IMR-90 (cell line): ENCODE measurements at regions not wholly inside any gene's neighbourhood (a gene's known extent, or its start where the extent isn't known, plus 50 kb on each side); places are given as distances from the start of the nearest gene placed in this dataset.

ENCODE experiments used
- ATAC-seq: fragments of 200-7000 bp; cut with Tn5 transposase; 2 replicates; pipeline ENCODE4 v1.9.1; 2020; ENCODE audit warnings: low read depth, mild to moderate bottlenecking, moderate library complexity
- BruUV-seq: library from RNA; stranded (reverse); fragments of 400-500 nt; replicated peaks from 2 replicates; lab custom pipeline; 2021; lab: Mats Ljungman, UMichigan
- CTCF ChIA-PET: fragments of 300-600 bp; formaldehyde crosslinking; extraction: SDS; loops from one replicate; lab custom pipeline; 2021; ENCODE audit warnings: antibody characterized with exemption; lab: Yijun Ruan, JAX
- POLR2A ChIA-PET: fragments of 300-600 bp; sonication (Branson Sonifier 250); formaldehyde crosslinking; loops from one replicate; lab custom pipeline; 2022; ENCODE audit warnings: antibody characterized with exemption; ENCODE audit not compliant: unreplicated experiment; lab: Charles Lee
- DNase-seq: peaks from one replicate; pipeline ENCODE4 v3.0.0; 2013
- H2AFZ ChIP-seq: replicated peaks from 2 replicates; pipeline ENCODE3; 2013; ENCODE audit warnings: low read length, mild to moderate bottlenecking; ENCODE audit not compliant: poor library complexity
- H2AK5ac ChIP-seq: 2 replicates; pipeline ENCODE4 v1.6.1; 2013; ENCODE audit warnings: low read depth, low read length, inconsistent platforms
- H2AK9ac ChIP-seq: replicated peaks from 2 replicates; pipeline ENCODE3; 2013; ENCODE audit warnings: mild to moderate bottlenecking, low read depth, low read length, moderate library complexity; ENCODE audit not compliant: poor library complexity
- H2BK120ac ChIP-seq: 2 replicates; pipeline ENCODE4 v1.6.1; 2013; ENCODE audit warnings: low read depth, low read length, inconsistent platforms
- H2BK15ac ChIP-seq: 3 replicates; pipeline ENCODE4 v1.6.1; 2013; ENCODE audit warnings: low read depth, low read length, inconsistent platforms
- H2BK20ac ChIP-seq: 2 replicates; pipeline ENCODE4 v1.6.1; 2013; ENCODE audit warnings: low read depth, mild to moderate bottlenecking, inconsistent platforms, low read length, moderate library complexity
- H2BK5ac ChIP-seq: 2 replicates; pipeline ENCODE4 v1.6.1; 2013; ENCODE audit warnings: mild to moderate bottlenecking, low read depth, low read length, inconsistent platforms; ENCODE audit not compliant: poor library complexity, severe bottlenecking
- H3K14ac ChIP-seq: replicated peaks from 2 replicates; pipeline ENCODE4 v1.6.1; 2013; ENCODE audit warnings: low read depth, low read length, inconsistent platforms
- H3K18ac ChIP-seq: 2 replicates; pipeline ENCODE4 v1.6.1; 2013; ENCODE audit warnings: low read depth, low read length, control low read depth
- H3K23ac ChIP-seq: 2 replicates; pipeline ENCODE4 v1.6.1; 2013; ENCODE audit warnings: low read depth, low read length, inconsistent platforms
- H3K27ac ChIP-seq: 2 replicates; pipeline ENCODE4 v1.5.1; 2013; ENCODE audit warnings: mild to moderate bottlenecking, control low read depth, low read length; ENCODE audit not compliant: insufficient read depth
- H3K27me3 ChIP-seq: 2 replicates; pipeline ENCODE4 v1.6.1; 2013; ENCODE audit warnings: low read length; ENCODE audit not compliant: control insufficient read depth, insufficient read depth
- H3K36me3 ChIP-seq: 2 replicates; pipeline ENCODE4 v1.6.1; 2013; ENCODE audit warnings: low read length, mixed read lengths; ENCODE audit not compliant: control insufficient read depth, insufficient read depth
- H3K4ac ChIP-seq: 2 replicates; pipeline ENCODE4 v1.6.1; 2013; ENCODE audit warnings: low read depth, low read length, inconsistent platforms
- H3K4me1 ChIP-seq: 2 replicates; pipeline ENCODE4 v1.6.1; 2013; ENCODE audit warnings: low read length, mixed read lengths; ENCODE audit not compliant: control insufficient read depth, insufficient read depth
- H3K4me2 ChIP-seq: 2 replicates; pipeline ENCODE4 v1.6.1; 2013; ENCODE audit warnings: low read depth, mild to moderate bottlenecking, control low read depth, low read length, moderate library complexity
- H3K4me3 ChIP-seq: 2 replicates; pipeline ENCODE4 v1.5.1; 2013; ENCODE audit warnings: low read depth, mild to moderate bottlenecking, control low read depth, low read length, moderate library complexity; ENCODE audit not compliant: insufficient read depth
- H3K56ac ChIP-seq: 2 replicates; pipeline ENCODE4 v1.6.1; 2013; ENCODE audit warnings: low read length, inconsistent platforms; ENCODE audit not compliant: insufficient read depth; ENCODE audit errors: extremely low read depth
- H3K79me1 ChIP-seq, 2 experiments: 2 replicates each; pipeline ENCODE4 v1.6.1; 2013; ENCODE audit warnings: low read length in 2 of 2, inconsistent platforms in 1 of 2, low read depth in 1 of 2
- H3K9ac ChIP-seq: 2 replicates; pipeline ENCODE4 v1.6.1; 2013; ENCODE audit warnings: low read depth, low read length, control low read depth
- H3K9me1 ChIP-seq: 2 replicates; pipeline ENCODE4 v1.6.1; 2013; ENCODE audit warnings: low read length, inconsistent platforms; ENCODE audit not compliant: insufficient read depth
- H3K9me3 ChIP-seq: 2 replicates; pipeline ENCODE4 v1.6.1; 2013; ENCODE audit warnings: low read length; ENCODE audit not compliant: control insufficient read depth, insufficient read depth
- H4K20me1 ChIP-seq: 2 replicates; pipeline ENCODE4 v1.6.1; 2013; ENCODE audit warnings: low read length, inconsistent platforms; ENCODE audit not compliant: insufficient read depth
- H4K5ac ChIP-seq: 2 replicates; pipeline ENCODE4 v1.6.1; 2013; ENCODE audit warnings: mild to moderate bottlenecking, low read depth, low read length, control low read depth
- H4K8ac ChIP-seq, 2 experiments: 2 replicates each; pipeline ENCODE4 v1.6.1; 2013; ENCODE audit warnings: low read depth in 2 of 2, low read length in 2 of 2, control low read depth in 1 of 2, inconsistent platforms in 1 of 2
- H4K91ac ChIP-seq: 2 replicates; pipeline ENCODE4 v1.6.1; 2013; ENCODE audit warnings: low read depth, low read length, inconsistent platforms; ENCODE audit not compliant: insufficient read depth
- FOS ChIP-seq: fragments of 150-350 bp; IDR thresholded peaks from 2 replicates; pipeline ENCODE4 v1.6.1; 2016; ENCODE audit warnings: low read depth, low read length
- RFX5 ChIP-seq: IDR thresholded peaks from 2 replicates; pipeline ENCODE4 v1.8.0; 2012; ENCODE audit warnings: low read depth, mild to moderate bottlenecking, low read length, moderate library complexity
- WGBS, 2 experiments: methylation state at CpG; one replicate each; pipeline versions ENCODE4 v1.1.5 to v1.1.7; 2013; ENCODE audit warnings: missing lambda C conversion rate in 2 of 2; ENCODE audit not compliant: insufficient read length in 1 of 2; ENCODE audit errors: extremely low coverage in 2 of 2; 5-methylcytosine and 5-hydroxymethylcytosine counted together
- dilution Hi-C: fragments of 300-500 bp; cut with HindIII; formaldehyde crosslinking; loops from one replicate; pipeline ENCODE4 v1.14.3; 2018; ENCODE audit warnings: low sequenced_read_pairs; ENCODE audit not compliant: unreplicated experiment
- in situ Hi-C: fragments of 300-500 bp; cut with MboI; formaldehyde crosslinking; loops from 3 replicates; pipeline ENCODE4 v1.14.3; 2019; ENCODE audit warnings: low sequenced_read_pairs, inconsistent platforms, mixed read lengths
- intact Hi-C: fragments of 100-400 bp; cut with micrococcal nuclease; formaldehyde crosslinking; loops from 2 replicates; pipeline ENCODE4 v1.10.0; 2022
- TF ChIP-seq, protein P1 (sequence below): fragments of 150-350 bp; IDR thresholded peaks from 2 replicates; pipeline ENCODE4 v1.6.1; 2017; ENCODE audit warnings: mild to moderate bottlenecking, antibody characterized with exemption, low read length, low read depth

DNA sequence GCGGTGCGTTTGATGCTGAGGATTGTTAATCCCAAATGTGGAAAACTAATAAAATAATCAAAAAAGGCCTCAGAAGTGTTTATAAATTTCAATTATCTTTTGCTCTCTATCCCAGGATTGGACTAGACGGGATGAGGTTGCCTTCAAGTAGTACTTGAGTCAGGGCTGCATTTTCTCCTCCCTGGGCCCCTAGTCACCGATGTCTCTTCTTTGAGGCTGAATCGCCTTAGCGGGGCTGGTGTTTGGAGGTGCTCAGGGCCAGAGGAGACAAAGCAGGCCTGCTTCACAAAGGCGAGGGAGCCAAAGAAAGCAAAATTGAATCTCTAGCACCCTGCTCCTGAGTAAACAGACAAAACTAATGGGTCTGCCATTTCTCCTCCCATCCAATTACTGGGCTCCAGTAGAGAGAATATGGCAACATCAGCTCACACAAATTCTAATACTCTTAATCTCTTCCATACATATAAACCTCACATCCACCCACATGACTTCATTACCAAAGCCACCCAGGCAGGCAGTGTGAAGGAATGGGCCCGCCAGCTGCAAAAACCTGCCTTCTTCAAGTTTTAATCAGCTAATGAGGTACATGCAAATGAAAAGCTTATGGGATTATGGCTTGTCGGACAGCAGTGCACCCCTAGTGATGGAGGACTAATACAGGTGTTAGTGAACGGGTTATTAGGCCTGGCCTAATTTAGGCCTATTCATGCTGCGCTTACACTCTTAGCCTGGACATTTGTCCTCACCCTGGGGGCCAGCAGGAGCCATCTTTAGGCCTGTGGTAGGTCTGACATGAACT, 52.7 kb upstream of the HTATIP2 start:
- BruUV-seq: no TSS peak
- Histone ChIP-seq H3K36me3 (no peaks in the 10 kb centered on the region), H2BK120ac (no peak overlapping the region), H4K8ac (no peak overlapping the region), H3K56ac (no peak overlapping the region), H3K79me1 (no peaks in the 10 kb centered on the region), H3K4me2 (no peak overlapping the region), H4K91ac (no peak overlapping the region), H3K9ac (no peak overlapping the region), H3K4me1 (no peaks in the 10 kb centered on the region), H3K9me3 (no peaks in the 10 kb centered on the region), H2BK5ac (no peak overlapping the region), H3K18ac (no peak overlapping the region), H2AK5ac (no peak overlapping the region), H3K23ac (no peak overlapping the region), H3K4me3 (no peak overlapping the region), H4K5ac (no peak overlapping the region), H4K20me1 (no peaks in the 10 kb centered on the region), H3K27me3 (no peaks in the 10 kb centered on the region; the same call in none of the 2 replicates), H2AFZ (no peak overlapping the region), H3K27ac (no peak overlapping the region), H2BK15ac (no peak overlapping the region), H2BK20ac (no peak overlapping the region), H3K9me1 (no peaks in the 10 kb centered on the region), H3K14ac (no peak overlapping the region), H2AK9ac (no peak overlapping the region), H3K4ac (no peak overlapping the region)
- intact Hi-C loops (no loop called here), dilution Hi-C loops (no loop called here), in situ Hi-C loops (no loop called here)
- 80% methylated on average over 1 of the region's 11 CpGs; no CpG with 5 or more reads in 1 of the 2 experiments for WGBS, 2 experiments
- ChIA-PET CTCF (no interaction called here), POLR2A (no interaction called here)
- no peak for DNase-seq
- ATAC-seq: no peak
- TF ChIP-seq FOS: no peak
- TF ChIP-seq, protein P1, sequence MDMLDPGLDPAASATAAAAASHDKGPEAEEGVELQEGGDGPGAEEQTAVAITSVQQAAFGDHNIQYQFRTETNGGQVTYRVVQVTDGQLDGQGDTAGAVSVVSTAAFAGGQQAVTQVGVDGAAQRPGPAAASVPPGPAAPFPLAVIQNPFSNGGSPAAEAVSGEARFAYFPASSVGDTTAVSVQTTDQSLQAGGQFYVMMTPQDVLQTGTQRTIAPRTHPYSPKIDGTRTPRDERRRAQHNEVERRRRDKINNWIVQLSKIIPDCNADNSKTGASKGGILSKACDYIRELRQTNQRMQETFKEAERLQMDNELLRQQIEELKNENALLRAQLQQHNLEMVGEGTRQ: no peak
- TF ChIP-seq RFX5: no peak
